OCI-LY7 (cell line): ENCODE measurements at regions not wholly inside any gene's neighbourhood (a gene's known extent, or its start where the extent isn't known, plus 50 kb on each side); places are given as distances from the start of the nearest gene placed in this dataset.

Source experiments
- BruUV-seq: library from RNA; stranded (reverse); fragments of 400-500 nt; replicated peaks from 2 replicates; lab custom pipeline; 2021; lab: Mats Ljungman, UMichigan
- CTCF ChIA-PET: fragments of 300-600 bp; sonication (Branson Sonifier 250); formaldehyde crosslinking; loops from one replicate; lab custom pipeline; 2022; ENCODE audit warnings: antibody characterized with exemption; ENCODE audit not compliant: unreplicated experiment; lab: Charles Lee
- POLR2A ChIA-PET: fragments of 300-600 bp; sonication (Branson Sonifier 250); formaldehyde crosslinking; loops from one replicate; lab custom pipeline; 2022; ENCODE audit warnings: antibody characterized with exemption; lab: Charles Lee
- DNase-seq: peaks from one replicate; pipeline ENCODE4 v3.0.0-alpha.2; 2015; ENCODE audit warnings: low spot score
- H2AFZ ChIP-seq: fragments of 200-600 bp; sonication (generic), shearing (Covaris generic); 2 replicates; pipeline ENCODE4 v1.6.1; 2014; ENCODE audit warnings: mild to moderate bottlenecking, antibody characterized with exemption, low read length, moderate library complexity
- H3K27ac ChIP-seq: fragments of 200-600 bp; sonication (generic); 2 replicates; pipeline ENCODE4 v1.5.1; 2014; ENCODE audit warnings: mixed run types, low read depth, mild to moderate bottlenecking, moderate library complexity, low read length, inconsistent platforms; ENCODE audit not compliant: poor library complexity, severe bottlenecking
- H3K36me3 ChIP-seq: fragments of 200-600 bp; sonication (generic); 2 replicates; pipeline ENCODE4 v1.6.1; 2014; ENCODE audit warnings: mild to moderate bottlenecking, antibody characterized with exemption, low read length, moderate library complexity, mixed read lengths; ENCODE audit not compliant: insufficient read depth
- H3K4me1 ChIP-seq: fragments of 200-600 bp; sonication (generic); 2 replicates; pipeline ENCODE4 v1.5.1; 2014; ENCODE audit warnings: mild to moderate bottlenecking, low read length; ENCODE audit not compliant: insufficient read depth, poor library complexity, severe bottlenecking
- H3K4me2 ChIP-seq: fragments of 200-600 bp; sonication (generic); 2 replicates; pipeline ENCODE4 v1.6.1; 2014; ENCODE audit warnings: mild to moderate bottlenecking, low read length
- H3K4me3 ChIP-seq: fragments of 200-600 bp; sonication (generic); 2 replicates; pipeline ENCODE4 v1.5.1; 2014; ENCODE audit warnings: mild to moderate bottlenecking, low read depth, low read length; ENCODE audit not compliant: poor library complexity, severe bottlenecking
- H3K79me2 ChIP-seq: fragments of 200-600 bp; sonication (generic); 2 replicates; pipeline ENCODE4 v1.6.1; 2016; ENCODE audit warnings: low read depth, mild to moderate bottlenecking, low read length, moderate library complexity, mixed read lengths; ENCODE audit not compliant: insufficient read depth
- H3K9me2 ChIP-seq: fragments of 200-600 bp; sonication (generic); 2 replicates; pipeline ENCODE4 v1.6.1; 2016; ENCODE audit warnings: mild to moderate bottlenecking, low read length, mixed read lengths; ENCODE audit not compliant: insufficient read depth
- H3K9me3 ChIP-seq: fragments of 200-600 bp; sonication (generic); 2 replicates; pipeline ENCODE4 v1.6.1; 2014; ENCODE audit warnings: mild to moderate bottlenecking, mixed run types, low read length, mixed read lengths
- H4K20me1 ChIP-seq: fragments of 200-600 bp; sonication (generic); 2 replicates; pipeline ENCODE4 v1.6.1; 2014; ENCODE audit warnings: mild to moderate bottlenecking, antibody characterized with exemption, low read length, moderate library complexity, mixed read lengths; ENCODE audit not compliant: insufficient read depth
- EZH2phosphoT487 ChIP-seq: fragments of 200-600 bp; sonication (generic); IDR thresholded peaks from 2 replicates; pipeline ENCODE4 v1.6.1; 2018; ENCODE audit warnings: low read depth, borderline replicate concordance, mild to moderate bottlenecking, mixed run types, antibody characterized with exemption, low read length, moderate library complexity, mixed read lengths
- intact Hi-C: fragments of 100-400 bp; cut with micrococcal nuclease; formaldehyde crosslinking; loops from one replicate; pipeline ENCODE4 v1.10.0; 2022; ENCODE audit not compliant: unreplicated experiment
- TF ChIP-seq, protein P1 (sequence below): fragments of 200-600 bp; sonication (generic); conservative IDR thresholded peaks from 2 replicates; pipeline ENCODE4 v1.5.1; 2014; ENCODE audit warnings: mild to moderate bottlenecking, antibody characterized with exemption, low read length, moderate library complexity, mixed read lengths

DNA sequence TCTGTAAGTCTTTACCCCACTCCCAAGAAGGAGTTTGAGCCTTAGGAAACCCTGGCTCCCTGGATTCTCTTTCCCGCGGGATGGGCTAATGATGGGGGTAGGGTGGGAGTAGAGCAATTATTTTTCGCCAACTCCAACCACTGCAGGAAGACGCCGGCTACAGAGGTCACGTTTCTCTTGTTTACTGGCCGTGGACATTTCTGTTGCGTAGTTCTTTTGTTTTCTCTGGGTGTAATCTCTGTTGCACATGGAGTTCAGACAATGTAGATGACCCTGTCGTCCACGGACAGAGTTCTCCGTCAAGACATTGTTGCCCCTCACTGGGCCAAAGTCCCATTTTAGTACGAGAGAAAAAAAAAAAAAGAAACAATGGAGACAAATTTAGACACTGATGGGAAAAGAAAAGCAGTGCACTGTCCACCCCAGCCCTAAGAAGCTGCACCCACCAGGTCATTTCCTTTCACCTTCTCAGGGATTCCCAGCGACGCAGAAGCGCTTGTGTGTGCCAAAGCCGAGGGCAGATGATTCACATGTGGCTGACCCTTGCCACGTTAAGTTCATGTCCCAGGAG lies 133.9 kb upstream of the ARGLU1 start:
- CTCF ChIA-PET, result no interaction called here

GRCh38 chr13:106700439-106700838 lies 132.5 kb upstream of the ARGLU1 start:
- Histone ChIP-seq H4K20me1 (no peaks in the 10 kb centered on the region), H3K4me2 (no peak overlapping the region), H3K9me2 (no peaks in the 10 kb centered on the region), H3K27ac (no peak overlapping the region), H3K4me3 (no peak overlapping the region), H2AFZ (no peak overlapping the region), H3K79me2 (no peaks in the 10 kb centered on the region), H3K36me3 (no peaks in the 10 kb centered on the region), H3K9me3 (no peaks in the 10 kb centered on the region), H3K4me1 (no peaks in the 10 kb centered on the region)
- ChIA-PET CTCF (no interaction called here), POLR2A (no interaction called here)
- BruUV-seq, result no TSS peak
- intact Hi-C loops, result no loop called here
- no peak for DNase-seq
- TF ChIP-seq, protein P1, sequence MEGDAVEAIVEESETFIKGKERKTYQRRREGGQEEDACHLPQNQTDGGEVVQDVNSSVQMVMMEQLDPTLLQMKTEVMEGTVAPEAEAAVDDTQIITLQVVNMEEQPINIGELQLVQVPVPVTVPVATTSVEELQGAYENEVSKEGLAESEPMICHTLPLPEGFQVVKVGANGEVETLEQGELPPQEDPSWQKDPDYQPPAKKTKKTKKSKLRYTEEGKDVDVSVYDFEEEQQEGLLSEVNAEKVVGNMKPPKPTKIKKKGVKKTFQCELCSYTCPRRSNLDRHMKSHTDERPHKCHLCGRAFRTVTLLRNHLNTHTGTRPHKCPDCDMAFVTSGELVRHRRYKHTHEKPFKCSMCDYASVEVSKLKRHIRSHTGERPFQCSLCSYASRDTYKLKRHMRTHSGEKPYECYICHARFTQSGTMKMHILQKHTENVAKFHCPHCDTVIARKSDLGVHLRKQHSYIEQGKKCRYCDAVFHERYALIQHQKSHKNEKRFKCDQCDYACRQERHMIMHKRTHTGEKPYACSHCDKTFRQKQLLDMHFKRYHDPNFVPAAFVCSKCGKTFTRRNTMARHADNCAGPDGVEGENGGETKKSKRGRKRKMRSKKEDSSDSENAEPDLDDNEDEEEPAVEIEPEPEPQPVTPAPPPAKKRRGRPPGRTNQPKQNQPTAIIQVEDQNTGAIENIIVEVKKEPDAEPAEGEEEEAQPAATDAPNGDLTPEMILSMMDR, result no peak
- no peak for TF ChIP-seq EZH2phosphoT487

More for the DNA sequence above, 133.9 kb upstream of the ARGLU1 start:
- Histone ChIP-seq H3K79me2 (no peaks in the 10 kb centered on the region), H2AFZ (no peak overlapping the region), H3K4me2 (no peak overlapping the region), H3K4me3 (no peak overlapping the region), H3K4me1 (no peaks in the 10 kb centered on the region), H3K36me3 (no peaks in the 10 kb centered on the region), H3K27ac (no peak overlapping the region), H3K9me3 (no peaks in the 10 kb centered on the region), H4K20me1 (no peaks in the 10 kb centered on the region), H3K9me2 (no peaks in the 10 kb centered on the region)
- intact Hi-C loops, result no loop called here
- no peak for DNase-seq
- no peak for TF ChIP-seq EZH2phosphoT487
- TF ChIP-seq, protein P1, result no peak
- no TSS peak for BruUV-seq
- POLR2A ChIA-PET, result no interaction called here

- Histone ChIP-seq H3K27ac (no peak overlapping the region), H3K36me3 (no peaks in the 10 kb centered on the region), H3K4me1 (no peaks in the 10 kb centered on the region), H3K9me3 (no peaks in the 10 kb centered on the region), H3K79me2 (no peaks in the 10 kb centered on the region), H3K4me3 (no peak overlapping the region), H4K20me1 (no peaks in the 10 kb centered on the region), H3K9me2 (no peaks in the 10 kb centered on the region), H3K4me2 (no peak overlapping the region), H2AFZ (no peak overlapping the region)
- BruUV-seq, result no TSS peak
- no peak for DNase-seq
- TF ChIP-seq, protein P1, result no peak
- TF ChIP-seq EZH2phosphoT487, result no peak
- ChIA-PET POLR2A (no interaction called here), CTCF (no interaction called here)
- intact Hi-C loops, result no loop called here
Observed at GRCh38 chr13:106700007-106700406, 132.1 kb upstream of the ARGLU1 start.
